CD4-positive, alpha-beta T cell (primary cell): ENCODE measurements at regions not wholly inside any gene's neighbourhood (a gene's known extent, or its start where the extent isn't known, plus 50 kb on each side); places are given as distances from the start of the nearest gene placed in this dataset.
"Not testable (repeated sequence)": the region's sequence is repeated elsewhere in the genome, so short reads cannot be mapped to it uniquely, and the experiment has no call there.

Source experiments
- ATAC-seq: fragments of 200-7000 bp; cut with Tn5 transposase; one replicate; pipeline ENCODE4 v1.10.0; 2022; ENCODE audit warnings: mild to moderate bottlenecking; ENCODE audit not compliant: poor library complexity
- CTCF ChIA-PET: fragments of 350-600 bp; sonication (Branson Sonifier 250); formaldehyde crosslinking; loops from one replicate; lab custom pipeline; 2021; ENCODE audit warnings: antibody characterized with exemption, inconsistent platforms; lab: Charles Lee
- POLR2A ChIA-PET: fragments of 350-600 bp; sonication (Branson Sonifier 250); formaldehyde crosslinking; loops from one replicate; lab custom pipeline; 2021; ENCODE audit warnings: antibody characterized with exemption, inconsistent platforms; lab: Charles Lee
- DNase-seq, 14 experiments: peaks; one replicate each; pipeline ENCODE4 v3.0.0-alpha.2; 2013 to 2020; ENCODE audit warnings: mixed read lengths in 2 of 14
- H3K27ac ChIP-seq, 2 donors: one replicate each; pipeline versions ENCODE4 v1.5.1 to v1.7.0; 2013; ENCODE audit warnings: low read length in 2 of 2, low read depth in 1 of 2, mild to moderate bottlenecking in 1 of 2
- H3K27me3 ChIP-seq, 2 experiments: 1 replicate in 1 of 2; 2 replicates in 1 of 2; pipeline versions ENCODE4 v1.6.1 to v1.7.0; 2013; ENCODE audit warnings: low read length in 2 of 2, control low read depth in 1 of 2, mild to moderate bottlenecking in 1 of 2, moderate library complexity in 1 of 2; ENCODE audit not compliant: insufficient read depth in 2 of 2, control insufficient read depth in 1 of 2
- H3K36me3 ChIP-seq: one replicate; pipeline ENCODE4 v1.6.1; 2013; ENCODE audit warnings: low read length, control low read depth; ENCODE audit not compliant: insufficient read depth
- H3K4me1 ChIP-seq: one replicate; pipeline ENCODE4 v1.6.1; 2013; ENCODE audit warnings: low read length, control low read depth; ENCODE audit not compliant: insufficient read depth
- H3K4me3 ChIP-seq: one replicate; pipeline ENCODE4 v1.5.1; 2013; ENCODE audit warnings: mild to moderate bottlenecking, low read length, moderate library complexity
- H3K9me3 ChIP-seq, 2 experiments: 1 replicate in 1 of 2; 2 replicates in 1 of 2; pipeline versions ENCODE4 v1.6.1 to v1.7.0; 2013; ENCODE audit warnings: low read length in 2 of 2, mild to moderate bottlenecking in 2 of 2, control low read depth in 1 of 2, moderate library complexity in 1 of 2; ENCODE audit not compliant: control insufficient read depth in 1 of 2, insufficient read depth in 1 of 2
- H3K27ac Mint-ChIP-seq: one replicate; pipeline ENCODE4 v1.8.0; 2020; ENCODE audit warnings: mixed read lengths
- H3K27me3 Mint-ChIP-seq: one replicate; pipeline ENCODE4 v1.8.0; 2021; ENCODE audit warnings: mixed read lengths
- H3K36me3 Mint-ChIP-seq: one replicate; pipeline ENCODE4 v1.8.0; 2021; ENCODE audit warnings: low read depth, mixed read lengths
- H3K4me1 Mint-ChIP-seq: one replicate; pipeline ENCODE4 v1.8.0; 2021; ENCODE audit warnings: low read depth, mixed read lengths
- H3K4me3 Mint-ChIP-seq: one replicate; pipeline ENCODE4 v1.8.0; 2020; ENCODE audit warnings: mild to moderate bottlenecking, mixed read lengths
- H3K9me3 Mint-ChIP-seq: one replicate; pipeline ENCODE4 v1.8.0; 2020; ENCODE audit warnings: mixed read lengths
- CTCF ChIP-seq: fragments of 200-600 bp; IDR thresholded peaks from one replicate; pipeline ENCODE4 v1.8.0; 2022; ENCODE audit warnings: antibody characterized with exemption, mild to moderate bottlenecking
- intact Hi-C, 2 experiments: fragments of 100-400 bp; cut with DNase I in 1 of 2; cut with micrococcal nuclease in 1 of 2; formaldehyde crosslinking; loops; one replicate each; pipeline versions ENCODE4 v1.15.1 to v1.9.0; 2023 to 2025; cut with DNase I, micrococcal nuclease

DNA sequence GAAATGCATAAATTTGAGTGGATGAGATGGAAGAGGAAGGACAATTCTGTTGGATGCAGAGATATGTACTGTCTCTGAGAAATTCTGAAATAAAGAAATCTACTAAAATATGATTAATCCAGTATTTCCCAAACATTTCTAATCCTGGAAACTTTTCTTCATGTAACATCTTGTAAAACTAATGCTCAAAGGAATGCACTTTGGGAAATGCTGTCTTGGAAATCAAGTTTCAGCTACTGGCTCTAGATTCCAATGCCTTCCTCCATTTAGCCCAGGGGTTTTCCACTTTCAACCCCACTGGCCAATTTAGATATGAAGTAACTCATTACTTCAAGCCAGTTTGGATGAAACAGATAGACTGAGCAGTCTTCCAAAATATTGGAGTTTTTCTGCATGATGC, 355.1 kb downstream of the TXNL1 start:
- DNase-seq (no peak), ATAC-seq (no peak)
- CTCF ChIA-PET, result no interaction called here
- no peaks in the 10 kb centered on the region for H3K36me3 Mint-ChIP-seq
- intact Hi-C loops, result no loop called here
- H3K27me3 Mint-ChIP-seq, result no peaks in the 10 kb centered on the region
- Histone ChIP-seq H3K27ac (no peak overlapping the region), H3K36me3 (no peaks in the 10 kb centered on the region), H3K27me3 (no peaks in the 10 kb centered on the region), H3K4me1 (no peaks in the 10 kb centered on the region), H3K4me3 (no peak overlapping the region), H3K9me3 (peaks cover 0 to 3% of the 10 kb centered on the region in 2 experiments)
- no peak overlapping the region for H3K27ac Mint-ChIP-seq
- H3K4me3 Mint-ChIP-seq, result no peak overlapping the region
- no peaks in the 10 kb centered on the region for H3K9me3 Mint-ChIP-seq
- POLR2A ChIA-PET, result no interaction called here
- TF ChIP-seq CTCF, result no peak
- H3K4me1 Mint-ChIP-seq, result no peaks in the 10 kb centered on the region

- DNase-seq, result no peak
- H3K9me3 ChIP-seq, result peaks cover 0 to 3% of the 10 kb centered on the region in 2 experiments
- no peaks in the 10 kb centered on the region for H3K27me3 Mint-ChIP-seq
- H3K36me3 ChIP-seq, result no peaks in the 10 kb centered on the region
- intact Hi-C loops, result no loop called here
- no peaks in the 10 kb centered on the region for H3K4me1 Mint-ChIP-seq
- CTCF ChIA-PET, result no interaction called here
- H3K4me3 Mint-ChIP-seq, result no peak overlapping the region
- POLR2A ChIA-PET, result no interaction called here
- H3K27ac ChIP-seq, result no peak overlapping the region
- TF ChIP-seq CTCF, result no peak
- H3K27me3 ChIP-seq, result no peaks in the 10 kb centered on the region
- no peaks in the 10 kb centered on the region for H3K9me3 Mint-ChIP-seq
- no peaks in the 10 kb centered on the region for H3K4me1 ChIP-seq
- no peak overlapping the region for H3K4me3 ChIP-seq
- H3K36me3 Mint-ChIP-seq, result no peaks in the 10 kb centered on the region
- ATAC-seq, result no peak
- no peak overlapping the region for H3K27ac Mint-ChIP-seq
Observed at GRCh38 chr18:56282234-56283104, 355.9 kb downstream of the TXNL1 start.

- H3K27ac Mint-ChIP-seq, H3K36me3 ChIP-seq, POLR2A ChIA-PET, H3K9me3 ChIP-seq, H3K4me1 Mint-ChIP-seq, intact Hi-C loops, H3K27me3 Mint-ChIP-seq, ATAC-seq, H3K9me3 Mint-ChIP-seq, CTCF ChIA-PET, H3K4me1 ChIP-seq, H3K27me3 ChIP-seq, H3K27ac ChIP-seq, H3K4me3 ChIP-seq, H3K36me3 Mint-ChIP-seq, H3K4me3 Mint-ChIP-seq: not testable (repeated sequence)
- DNase-seq, result peak in 1 of 14 experiments; percentile 8
Observed at GRCh38 chr18:56279816-56280215, 358.6 kb downstream of the TXNL1 start.
